ENCODE measurements at regions not wholly inside any gene's neighbourhood (a gene's known extent, or its start where the extent isn't known, plus 50 kb on each side); places are given as distances from the start of the nearest gene placed in this dataset.

DNA sequence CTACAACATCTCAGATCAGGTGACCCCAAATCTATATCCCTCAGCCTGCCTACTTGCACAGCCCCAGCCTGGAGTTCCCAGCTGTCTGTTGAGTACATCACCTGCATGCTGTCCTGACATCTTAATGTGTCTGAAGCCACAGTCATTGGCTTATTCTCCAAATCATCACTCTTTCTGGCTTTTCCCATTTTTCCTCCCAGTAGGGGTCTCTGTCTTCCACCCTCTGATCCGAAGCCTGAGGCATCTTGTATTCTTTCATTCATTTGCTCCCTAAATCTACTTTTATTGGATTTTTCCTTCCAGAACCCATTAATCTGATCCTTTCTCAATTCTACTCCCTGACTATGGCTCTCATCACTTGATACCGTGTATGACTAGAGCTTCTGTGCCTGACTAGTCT is 332.9 kb upstream of the DCC start:
- Histone ChIP-seq H3K27ac (replicated peaks) (no peak overlapping the region), H3K4me3 (replicated peaks; ENCODE audit: insufficient read depth, low read length) (no peak overlapping the region), H3K27me3 (ENCODE audit: insufficient read depth, poor library complexity, severe bottlenecking) (no peaks in the 10 kb centered on the region)
- no peak for DNase-seq (ENCODE audit: low read depth in 1 of 2, low spot score in 1 of 2)
- TF ChIP-seq SPI1 (IDR thresholded peaks at IDR 0.05; ENCODE audit: borderline replicate concordance, low read depth) (no peak), GABPA (IDR thresholded peaks at IDR 0.05; ENCODE audit: low read depth) (no peak), POLR2AphosphoS5 (IDR thresholded peaks at IDR 0.05; ENCODE audit: low read depth) (no peak)
- TF ChIP-seq, protein P1, sequence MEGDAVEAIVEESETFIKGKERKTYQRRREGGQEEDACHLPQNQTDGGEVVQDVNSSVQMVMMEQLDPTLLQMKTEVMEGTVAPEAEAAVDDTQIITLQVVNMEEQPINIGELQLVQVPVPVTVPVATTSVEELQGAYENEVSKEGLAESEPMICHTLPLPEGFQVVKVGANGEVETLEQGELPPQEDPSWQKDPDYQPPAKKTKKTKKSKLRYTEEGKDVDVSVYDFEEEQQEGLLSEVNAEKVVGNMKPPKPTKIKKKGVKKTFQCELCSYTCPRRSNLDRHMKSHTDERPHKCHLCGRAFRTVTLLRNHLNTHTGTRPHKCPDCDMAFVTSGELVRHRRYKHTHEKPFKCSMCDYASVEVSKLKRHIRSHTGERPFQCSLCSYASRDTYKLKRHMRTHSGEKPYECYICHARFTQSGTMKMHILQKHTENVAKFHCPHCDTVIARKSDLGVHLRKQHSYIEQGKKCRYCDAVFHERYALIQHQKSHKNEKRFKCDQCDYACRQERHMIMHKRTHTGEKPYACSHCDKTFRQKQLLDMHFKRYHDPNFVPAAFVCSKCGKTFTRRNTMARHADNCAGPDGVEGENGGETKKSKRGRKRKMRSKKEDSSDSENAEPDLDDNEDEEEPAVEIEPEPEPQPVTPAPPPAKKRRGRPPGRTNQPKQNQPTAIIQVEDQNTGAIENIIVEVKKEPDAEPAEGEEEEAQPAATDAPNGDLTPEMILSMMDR (IDR thresholded peaks at IDR 0.05; ENCODE audit: insufficient read depth, low read length), result no peak
- TF ChIP-seq, protein P2, sequence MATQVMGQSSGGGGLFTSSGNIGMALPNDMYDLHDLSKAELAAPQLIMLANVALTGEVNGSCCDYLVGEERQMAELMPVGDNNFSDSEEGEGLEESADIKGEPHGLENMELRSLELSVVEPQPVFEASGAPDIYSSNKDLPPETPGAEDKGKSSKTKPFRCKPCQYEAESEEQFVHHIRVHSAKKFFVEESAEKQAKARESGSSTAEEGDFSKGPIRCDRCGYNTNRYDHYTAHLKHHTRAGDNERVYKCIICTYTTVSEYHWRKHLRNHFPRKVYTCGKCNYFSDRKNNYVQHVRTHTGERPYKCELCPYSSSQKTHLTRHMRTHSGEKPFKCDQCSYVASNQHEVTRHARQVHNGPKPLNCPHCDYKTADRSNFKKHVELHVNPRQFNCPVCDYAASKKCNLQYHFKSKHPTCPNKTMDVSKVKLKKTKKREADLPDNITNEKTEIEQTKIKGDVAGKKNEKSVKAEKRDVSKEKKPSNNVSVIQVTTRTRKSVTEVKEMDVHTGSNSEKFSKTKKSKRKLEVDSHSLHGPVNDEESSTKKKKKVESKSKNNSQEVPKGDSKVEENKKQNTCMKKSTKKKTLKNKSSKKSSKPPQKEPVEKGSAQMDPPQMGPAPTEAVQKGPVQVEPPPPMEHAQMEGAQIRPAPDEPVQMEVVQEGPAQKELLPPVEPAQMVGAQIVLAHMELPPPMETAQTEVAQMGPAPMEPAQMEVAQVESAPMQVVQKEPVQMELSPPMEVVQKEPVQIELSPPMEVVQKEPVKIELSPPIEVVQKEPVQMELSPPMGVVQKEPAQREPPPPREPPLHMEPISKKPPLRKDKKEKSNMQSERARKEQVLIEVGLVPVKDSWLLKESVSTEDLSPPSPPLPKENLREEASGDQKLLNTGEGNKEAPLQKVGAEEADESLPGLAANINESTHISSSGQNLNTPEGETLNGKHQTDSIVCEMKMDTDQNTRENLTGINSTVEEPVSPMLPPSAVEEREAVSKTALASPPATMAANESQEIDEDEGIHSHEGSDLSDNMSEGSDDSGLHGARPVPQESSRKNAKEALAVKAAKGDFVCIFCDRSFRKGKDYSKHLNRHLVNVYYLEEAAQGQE (IDR thresholded peaks at IDR 0.05; ENCODE audit: insufficient replicate concordance, low read depth), result no peak

DNA sequence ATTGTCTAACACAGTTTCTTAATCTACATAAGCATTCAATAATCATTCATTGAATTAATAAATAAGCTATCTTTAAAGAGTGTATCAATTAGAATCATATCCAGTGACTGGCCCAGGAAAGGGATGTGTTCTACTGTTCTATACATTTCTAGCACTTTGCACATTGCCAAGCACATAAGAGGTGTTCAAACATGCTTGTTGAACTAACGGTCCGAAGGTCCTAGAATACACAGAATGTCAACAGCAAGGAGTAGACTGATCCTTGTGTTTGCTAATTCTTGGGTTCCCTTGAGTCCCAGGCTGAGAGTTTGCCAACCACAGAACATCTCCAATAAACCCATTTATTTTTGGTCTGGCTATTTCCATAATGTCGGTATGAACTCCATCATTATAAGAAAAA is 331.7 kb upstream of the DCC start:
- Histone ChIP-seq H3K27ac (replicated peaks) (no peak overlapping the region), H3K4me3 (replicated peaks; ENCODE audit: insufficient read depth, low read length) (no peak overlapping the region), H3K27me3 (ENCODE audit: insufficient read depth, poor library complexity, severe bottlenecking) (no peaks in the 10 kb centered on the region)
- TF ChIP-seq, protein P1 (IDR thresholded peaks at IDR 0.05; ENCODE audit: insufficient read depth, low read length), result no peak
- TF ChIP-seq POLR2AphosphoS5 (IDR thresholded peaks at IDR 0.05; ENCODE audit: low read depth), result no peak
- TF ChIP-seq GABPA (IDR thresholded peaks at IDR 0.05; ENCODE audit: low read depth), result no peak
- TF ChIP-seq SPI1 (IDR thresholded peaks at IDR 0.05; ENCODE audit: borderline replicate concordance, low read depth), result no peak
- TF ChIP-seq, protein P2 (IDR thresholded peaks at IDR 0.05; ENCODE audit: insufficient replicate concordance, low read depth), result no peak
- no peak for DNase-seq (ENCODE audit: low read depth in 1 of 2, low spot score in 1 of 2)

DNA sequence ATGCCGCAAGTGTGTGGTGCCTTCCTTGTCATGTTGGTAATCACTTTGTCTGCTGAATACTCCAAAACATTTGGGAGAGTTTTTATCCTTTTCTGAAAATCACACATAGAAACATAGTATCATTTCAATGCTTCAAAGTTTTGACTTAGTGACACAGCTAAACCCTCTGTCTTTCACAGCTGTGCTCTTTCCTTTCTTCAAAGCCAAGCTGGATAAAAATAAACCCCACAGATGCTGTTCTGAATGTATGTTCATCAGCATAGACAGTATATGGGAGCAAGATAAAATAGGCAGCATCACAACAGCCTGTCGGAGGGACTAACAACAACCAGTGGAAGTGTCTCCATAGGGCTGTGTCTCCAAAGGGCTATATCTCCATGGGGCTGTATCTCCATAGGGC is 331.3 kb upstream of the DCC start:
- DNase-seq (ENCODE audit: low read depth in 1 of 2, low spot score in 1 of 2), result no peak
- Histone ChIP-seq H3K27ac (replicated peaks) (no peak overlapping the region), H3K4me3 (replicated peaks; ENCODE audit: insufficient read depth, low read length) (no peak overlapping the region), H3K27me3 (ENCODE audit: insufficient read depth, poor library complexity, severe bottlenecking) (no peaks in the 10 kb centered on the region)
- TF ChIP-seq, protein P2 (IDR thresholded peaks at IDR 0.05; ENCODE audit: insufficient replicate concordance, low read depth), result no peak
- TF ChIP-seq, protein P1 (IDR thresholded peaks at IDR 0.05; ENCODE audit: insufficient read depth, low read length), result no peak
- no peak for TF ChIP-seq SPI1 (IDR thresholded peaks at IDR 0.05; ENCODE audit: borderline replicate concordance, low read depth)
- TF ChIP-seq POLR2AphosphoS5 (IDR thresholded peaks at IDR 0.05; ENCODE audit: low read depth), result no peak
- no peak for TF ChIP-seq GABPA (IDR thresholded peaks at IDR 0.05; ENCODE audit: low read depth)

Measured in HL-60 (cell line).